A673 (cell line): ENCODE measurements at regions not wholly inside any gene's neighbourhood (a gene's known extent, or its start where the extent isn't known, plus 50 kb on each side); places are given as distances from the start of the nearest gene placed in this dataset.

Experiments used
- BruUV-seq: library from RNA; stranded (reverse); fragments of 400-500 nt; replicated peaks from 2 replicates; lab custom pipeline; 2021; lab: Mats Ljungman, UMichigan
- CTCF ChIA-PET: fragments of 300-600 bp; sonication (Branson Sonifier 250); formaldehyde crosslinking; loops from one replicate; lab custom pipeline; 2022; ENCODE audit warnings: antibody characterized with exemption; lab: Charles Lee
- POLR2A ChIA-PET: fragments of 300-600 bp; sonication (Branson Sonifier 250); formaldehyde crosslinking; loops from one replicate; lab custom pipeline; 2022; ENCODE audit warnings: antibody characterized with exemption; ENCODE audit not compliant: low non-redundant PET; lab: Charles Lee
- DNase-seq: peaks from one replicate; pipeline ENCODE4 v3.0.0-alpha.2; 2015; ENCODE audit warnings: low spot score
- H3K27ac ChIP-seq: fragments of 200-600 bp; sonication (generic); 2 replicates; pipeline ENCODE4 v1.5.1; 2016; ENCODE audit warnings: mixed run types, low read depth, mild to moderate bottlenecking, mixed read lengths, antibody characterized with exemption, low read length; ENCODE audit not compliant: poor library complexity, severe bottlenecking
- H3K27me3 ChIP-seq: fragments of 200-600 bp; sonication (generic); replicated peaks from 2 replicates; pipeline ENCODE4 v1.6.1; 2017; ENCODE audit warnings: mixed run types, low read depth, mild to moderate bottlenecking, mixed read lengths, antibody characterized with exemption, low read length; ENCODE audit not compliant: insufficient read depth, poor library complexity
- H3K36me3 ChIP-seq: fragments of 200-600 bp; sonication (generic); 2 replicates; pipeline ENCODE4 v1.6.1; 2016; ENCODE audit warnings: mixed run types, mild to moderate bottlenecking, mixed read lengths, antibody characterized with exemption, low read length; ENCODE audit not compliant: insufficient read depth, poor library complexity, severe bottlenecking
- H3K4me1 ChIP-seq: fragments of 200-600 bp; sonication (generic); 2 replicates; pipeline ENCODE4 v1.6.1; 2017; ENCODE audit warnings: mixed run types, mild to moderate bottlenecking, mixed read lengths, antibody characterized with exemption, low read length; ENCODE audit not compliant: insufficient read depth, poor library complexity, severe bottlenecking
- H3K4me3 ChIP-seq: fragments of 200-600 bp; sonication (generic); 2 replicates; pipeline ENCODE4 v1.5.1; 2016; ENCODE audit warnings: low read depth, mixed run types, mild to moderate bottlenecking, mixed read lengths, low read length; ENCODE audit not compliant: poor library complexity, severe bottlenecking
- H3K9me3 ChIP-seq: fragments of 200-600 bp; sonication (generic); 2 replicates; pipeline ENCODE4 v1.6.1; 2016; ENCODE audit warnings: mixed run types, low read depth, mild to moderate bottlenecking, mixed read lengths, antibody characterized with exemption, low read length; ENCODE audit not compliant: poor library complexity, severe bottlenecking
- EZH2 ChIP-seq: fragments of 200-600 bp; sonication (generic); IDR thresholded peaks from 2 replicates; pipeline ENCODE4 v1.6.1; 2017; ENCODE audit warnings: borderline replicate concordance, low read depth, mild to moderate bottlenecking, mixed read lengths, antibody characterized with exemption, low read length; ENCODE audit not compliant: poor library complexity, severe bottlenecking
- intact Hi-C: fragments of 100-400 bp; cut with micrococcal nuclease; formaldehyde crosslinking; loops from one replicate; pipeline ENCODE4 v1.10.0; 2022; ENCODE audit not compliant: unreplicated experiment
- TF ChIP-seq, protein P1 (sequence below): fragments of 300-800, 200-600 bp; sonication (generic); conservative IDR thresholded peaks from 2 replicates; pipeline ENCODE4 v1.5.1; 2017; ENCODE audit warnings: low read depth, mild to moderate bottlenecking, antibody characterized with exemption, low read length, moderate library complexity, mixed read lengths

DNA sequence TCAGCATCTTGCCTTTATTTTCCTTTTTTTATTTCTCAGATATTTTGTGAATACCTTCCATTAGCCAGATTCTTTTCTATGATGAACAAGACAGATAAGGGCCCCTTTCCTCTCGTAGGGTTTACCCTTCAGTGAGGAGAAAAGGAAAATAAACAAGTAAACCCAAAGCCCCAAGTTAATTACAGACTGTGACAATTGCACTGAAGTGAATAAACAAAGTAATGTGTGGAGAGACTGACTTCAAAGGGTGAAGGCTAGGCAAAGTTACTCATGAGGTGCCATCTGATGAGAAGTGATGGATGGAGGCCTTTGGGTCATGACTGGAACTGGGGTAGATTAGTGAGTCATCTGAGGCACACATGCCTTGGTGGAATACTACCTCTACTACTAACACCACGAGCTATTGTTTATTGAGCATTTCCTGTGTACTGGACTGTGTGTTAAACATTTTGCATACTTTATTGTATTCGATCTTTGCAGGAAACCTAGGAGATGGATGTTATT, 143.4 kb upstream of the PRICKLE1 start:
- no peak for TF ChIP-seq EZH2
- TF ChIP-seq, protein P1, sequence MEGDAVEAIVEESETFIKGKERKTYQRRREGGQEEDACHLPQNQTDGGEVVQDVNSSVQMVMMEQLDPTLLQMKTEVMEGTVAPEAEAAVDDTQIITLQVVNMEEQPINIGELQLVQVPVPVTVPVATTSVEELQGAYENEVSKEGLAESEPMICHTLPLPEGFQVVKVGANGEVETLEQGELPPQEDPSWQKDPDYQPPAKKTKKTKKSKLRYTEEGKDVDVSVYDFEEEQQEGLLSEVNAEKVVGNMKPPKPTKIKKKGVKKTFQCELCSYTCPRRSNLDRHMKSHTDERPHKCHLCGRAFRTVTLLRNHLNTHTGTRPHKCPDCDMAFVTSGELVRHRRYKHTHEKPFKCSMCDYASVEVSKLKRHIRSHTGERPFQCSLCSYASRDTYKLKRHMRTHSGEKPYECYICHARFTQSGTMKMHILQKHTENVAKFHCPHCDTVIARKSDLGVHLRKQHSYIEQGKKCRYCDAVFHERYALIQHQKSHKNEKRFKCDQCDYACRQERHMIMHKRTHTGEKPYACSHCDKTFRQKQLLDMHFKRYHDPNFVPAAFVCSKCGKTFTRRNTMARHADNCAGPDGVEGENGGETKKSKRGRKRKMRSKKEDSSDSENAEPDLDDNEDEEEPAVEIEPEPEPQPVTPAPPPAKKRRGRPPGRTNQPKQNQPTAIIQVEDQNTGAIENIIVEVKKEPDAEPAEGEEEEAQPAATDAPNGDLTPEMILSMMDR = no peak
- no peak overlapping the region for H3K4me3 ChIP-seq
- no peak overlapping the region for H3K27ac ChIP-seq
- H3K36me3 ChIP-seq = no peaks in the 10 kb centered on the region
- H3K9me3 ChIP-seq = no peaks in the 10 kb centered on the region
- no peak for DNase-seq
- no peaks in the 10 kb centered on the region for H3K27me3 ChIP-seq
- ChIA-PET CTCF (no interaction called here), POLR2A (no interaction called here)
- peaks cover 9% of the 10 kb centered on the region for H3K4me1 ChIP-seq
- no TSS peak for BruUV-seq
- intact Hi-C loops = no loop called here

DNA sequence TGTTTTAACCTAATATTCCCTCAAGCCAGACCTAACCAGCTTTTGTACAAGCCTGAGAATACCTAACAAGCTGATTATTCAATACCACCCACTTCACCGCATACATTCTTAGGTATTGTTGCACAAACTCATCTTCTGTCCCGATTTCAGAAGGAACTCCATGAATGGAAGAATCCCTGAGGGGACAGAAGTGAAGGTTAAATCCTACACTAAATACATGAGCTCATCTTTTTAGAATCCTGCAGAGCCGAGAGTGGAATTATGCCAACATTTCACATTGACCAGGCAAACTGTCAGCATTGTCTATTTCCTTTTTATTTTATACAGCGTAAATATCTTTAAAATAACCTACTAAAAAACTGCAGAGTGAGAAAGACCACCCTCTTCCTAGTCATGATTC, 140.7 kb upstream of the PRICKLE1 start:
- no peak overlapping the region for H3K27ac ChIP-seq
- BruUV-seq = no TSS peak
- ChIA-PET POLR2A (no interaction called here), CTCF (no interaction called here)
- no peaks in the 10 kb centered on the region for H3K27me3 ChIP-seq
- TF ChIP-seq, protein P1 = no peak
- no peak for TF ChIP-seq EZH2
- H3K9me3 ChIP-seq = peaks cover 7% of the 10 kb centered on the region
- no peak for DNase-seq
- no peak overlapping the region for H3K4me3 ChIP-seq
- intact Hi-C loops = no loop called here
- H3K4me1 ChIP-seq = peaks cover 9% of the 10 kb centered on the region
- H3K36me3 ChIP-seq = no peaks in the 10 kb centered on the region

DNA sequence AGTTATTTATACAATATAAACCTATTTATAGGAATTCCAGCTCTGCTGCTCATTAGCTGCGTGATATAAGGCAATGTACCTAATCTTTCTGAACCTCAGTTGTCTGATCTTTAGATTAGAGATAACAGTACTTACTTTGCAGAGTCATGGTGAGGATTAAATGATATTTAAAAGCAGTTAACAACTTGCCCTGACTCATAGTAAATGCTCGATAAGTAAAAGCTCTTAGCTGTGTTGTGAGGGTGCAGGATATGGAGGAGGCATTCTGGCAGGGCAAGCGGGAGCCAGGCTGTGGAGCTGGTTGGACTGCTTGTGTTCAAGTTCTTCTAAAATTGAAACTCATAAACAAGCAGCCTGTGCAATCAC, 140.0 kb upstream of the PRICKLE1 start:
- H3K9me3 ChIP-seq = peaks cover 7% of the 10 kb centered on the region
- H3K27me3 ChIP-seq = no peaks in the 10 kb centered on the region
- H3K36me3 ChIP-seq = no peaks in the 10 kb centered on the region
- no peak for TF ChIP-seq EZH2
- TF ChIP-seq, protein P1 = no peak
- DNase-seq = no peak
- BruUV-seq = no TSS peak
- ChIA-PET POLR2A (no interaction called here), CTCF (no interaction called here)
- intact Hi-C loops = no loop called here
- peaks cover 9% of the 10 kb centered on the region for H3K4me1 ChIP-seq
- H3K4me3 ChIP-seq = no peak overlapping the region
- no peak overlapping the region for H3K27ac ChIP-seq
